GM12891 (cell line): ENCODE measurements at regions not wholly inside any gene's neighbourhood (a gene's known extent, or its start where the extent isn't known, plus 50 kb on each side); places are given as distances from the start of the nearest gene placed in this dataset.

Source experiments
- DNase-seq: peaks from one replicate; pipeline ENCODE4 v3.0.0; 2011; ENCODE audit warnings: low spot score; ENCODE audit not compliant: insufficient read length
- FAIRE-seq: peaks from 2 replicates; lab custom pipeline; 2011; peaks lifted over from hg19 to GRCh38; lab: Jason Lieb, UNC
- PAX5 ChIP-seq: IDR thresholded peaks from 2 replicates; pipeline ENCODE4 v1.6.1; 2011; ENCODE audit warnings: low read length, moderate library complexity, mild to moderate bottlenecking; ENCODE audit not compliant: insufficient read depth, severe bottlenecking
- POLR2A ChIP-seq: IDR thresholded peaks from 2 replicates; pipeline ENCODE4 v1.6.1; 2011; ENCODE audit warnings: low read depth, low read length, control low read depth
- POLR2AphosphoS5 ChIP-seq: IDR thresholded peaks from 2 replicates; pipeline ENCODE4 v1.6.1; 2011; ENCODE audit warnings: low read depth, low read length, control low read depth
- POU2F2 ChIP-seq: IDR thresholded peaks from 2 replicates; pipeline ENCODE4 v1.6.1; 2011; ENCODE audit warnings: low read depth, mild to moderate bottlenecking, control low read depth, low read length, moderate library complexity
- SPI1 ChIP-seq: IDR thresholded peaks from 2 replicates; pipeline ENCODE4 v1.6.1; 2011; ENCODE audit warnings: low read depth, low read length, control low read depth
- TAF1 ChIP-seq: IDR thresholded peaks from 2 replicates; pipeline ENCODE4 v1.6.1; 2011; ENCODE audit warnings: low read depth, low read length, control low read depth

GRCh38 chr1:83027511-83027910 lies 971.4 kb downstream of the TTLL7 start:
- no peak for FAIRE-seq
- DNase-seq = no peak
- TF ChIP-seq TAF1 (no peak), POLR2A (no peak), PAX5 (no peak), POU2F2 (no peak), SPI1 (no peak), POLR2AphosphoS5 (no peak)

GRCh38 chr1:83026745-83027144 lies 972.2 kb downstream of the TTLL7 start:
- no peak for TF ChIP-seq PAX5
- no peak for TF ChIP-seq POU2F2
- no peak for TF ChIP-seq POLR2A
- TF ChIP-seq POLR2AphosphoS5 = no peak
- DNase-seq = no peak
- FAIRE-seq = no peak

GRCh38 chr1:83024251-83024767 lies 974.6 kb downstream of the TTLL7 start:
- TF ChIP-seq TAF1 = no peak
- DNase-seq (no peak), FAIRE-seq (no peak)

DNA sequence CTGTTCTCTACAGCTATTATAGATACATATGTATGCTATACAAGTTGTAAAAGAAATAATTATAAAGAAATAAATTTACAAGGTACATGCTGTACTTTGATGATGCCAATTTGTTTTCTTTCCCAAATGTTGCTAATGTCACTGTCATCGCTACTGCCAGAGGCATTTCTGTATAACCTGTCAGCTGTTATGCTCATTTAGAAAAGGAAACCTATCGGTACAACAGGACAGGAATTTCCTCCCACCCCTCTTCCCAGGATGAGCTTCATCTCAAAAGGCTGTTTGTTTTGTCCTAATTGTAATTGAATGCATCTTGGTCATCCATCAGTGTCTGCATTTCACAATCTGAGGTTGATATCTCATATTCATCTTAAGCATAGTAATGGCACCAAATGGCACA lies 975.7 kb downstream of the TTLL7 start:
- no peak for FAIRE-seq
- no peak for DNase-seq
- no peak for TF ChIP-seq TAF1
- TF ChIP-seq POLR2A = no peak
- TF ChIP-seq POU2F2 = no peak
- TF ChIP-seq PAX5 = no peak
- no peak for TF ChIP-seq POLR2AphosphoS5
- no peak for TF ChIP-seq SPI1

DNA sequence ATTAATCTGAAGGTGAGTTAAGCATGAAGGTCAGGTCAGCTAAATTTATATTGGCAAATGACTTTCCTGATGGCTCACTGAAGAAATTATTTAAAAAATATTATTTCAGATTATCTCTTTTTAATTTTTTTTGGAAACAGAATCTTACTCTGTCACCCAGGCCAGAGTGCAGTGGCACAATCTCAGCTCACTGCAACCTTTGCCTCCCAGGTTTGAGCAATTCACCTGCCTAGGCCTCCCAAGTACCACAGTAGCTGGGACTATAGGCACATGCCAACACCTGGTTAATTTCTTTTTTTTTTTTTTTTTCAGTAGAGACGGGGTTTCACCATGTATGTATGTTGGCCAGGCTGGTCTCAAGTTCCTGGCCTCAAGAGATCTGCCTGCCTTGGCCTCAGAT lies 976.7 kb downstream of the TTLL7 start:
- FAIRE-seq = no peak
- no peak for TF ChIP-seq TAF1
- no peak for TF ChIP-seq POLR2AphosphoS5
- DNase-seq = no peak

DNA sequence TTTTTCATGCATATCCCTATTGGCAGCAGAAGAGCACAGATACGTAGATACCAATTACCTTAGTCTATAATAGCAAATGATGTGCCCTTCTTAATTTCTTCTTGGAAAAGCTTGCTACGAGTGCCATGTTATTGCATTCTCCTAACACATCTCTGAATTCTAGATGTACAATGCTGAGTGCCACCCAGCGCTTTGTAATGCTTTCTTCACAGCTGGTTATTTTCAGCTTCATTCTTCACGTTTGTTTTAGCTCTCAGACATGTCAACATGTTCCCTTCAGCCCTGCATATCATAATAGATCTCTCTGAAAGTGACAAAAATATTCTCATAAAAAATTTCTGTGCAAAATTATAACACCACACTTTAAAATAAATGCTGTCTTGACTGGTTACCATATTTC lies 981.2 kb downstream of the TTLL7 start:
- FAIRE-seq (no peak), DNase-seq (no peak)
- no peak for TF ChIP-seq POLR2AphosphoS5
- no peak for TF ChIP-seq TAF1
- no peak for TF ChIP-seq SPI1
- TF ChIP-seq POU2F2 = no peak
- TF ChIP-seq POLR2A = no peak
- TF ChIP-seq PAX5 = no peak

GRCh38 chr1:83017276-83017675 lies 981.7 kb downstream of the TTLL7 start:
- no peak for FAIRE-seq
- TF ChIP-seq POU2F2 (no peak), POLR2AphosphoS5 (no peak), TAF1 (no peak), SPI1 (no peak), PAX5 (no peak), POLR2A (no peak)
- no peak for DNase-seq

DNA sequence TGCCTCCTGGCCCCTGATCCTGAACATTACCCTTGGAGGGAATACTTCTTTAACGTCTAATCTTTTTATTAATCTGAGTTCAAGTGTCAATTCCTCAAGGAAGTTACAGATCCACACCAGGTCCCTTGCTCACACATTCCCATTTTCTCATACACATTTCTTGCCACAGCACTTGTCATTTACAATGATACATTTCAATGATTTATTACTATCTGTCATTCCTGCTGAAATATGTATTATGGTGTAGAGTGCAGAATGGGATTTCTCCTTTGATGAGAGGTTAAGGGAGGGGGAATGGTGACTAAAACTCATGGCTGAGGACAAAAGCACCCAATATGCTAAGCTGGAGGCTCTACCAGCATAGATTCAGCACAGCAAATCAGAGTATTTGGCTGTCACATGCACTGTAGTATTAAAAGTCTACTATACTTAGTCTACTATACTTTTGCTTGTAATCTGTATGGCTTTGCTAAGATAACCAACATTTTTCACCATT lies 982.5 kb downstream of the TTLL7 start:
- FAIRE-seq = no peak
- DNase-seq = no peak
- TF ChIP-seq TAF1 = no peak
- TF ChIP-seq POU2F2 = no peak
- TF ChIP-seq POLR2A = no peak
- no peak for TF ChIP-seq SPI1
- TF ChIP-seq PAX5 = no peak
- no peak for TF ChIP-seq POLR2AphosphoS5

DNA sequence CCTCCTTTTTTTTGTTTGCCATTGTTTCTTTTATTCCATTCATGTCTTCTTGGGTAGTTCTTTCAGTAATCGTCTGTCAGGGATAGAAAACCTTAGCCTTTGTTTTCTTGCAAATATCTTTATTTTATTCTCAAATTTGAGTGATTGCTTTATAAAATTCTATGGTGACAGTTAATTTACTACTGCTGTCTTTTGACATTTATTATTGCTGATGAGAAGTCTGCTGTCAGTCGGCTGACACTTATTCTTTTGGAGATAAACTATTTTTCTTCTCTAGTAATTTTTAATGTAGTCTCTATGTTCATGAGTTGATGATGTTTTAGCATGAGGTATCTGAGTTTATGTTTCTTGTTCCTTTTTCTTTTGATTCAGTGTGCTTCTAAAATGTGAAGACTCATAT lies 983.8 kb downstream of the TTLL7 start:
- no peak for FAIRE-seq
- no peak for DNase-seq
- TF ChIP-seq POLR2AphosphoS5 = no peak
- TF ChIP-seq PAX5 = no peak
- TF ChIP-seq POLR2A = no peak
- no peak for TF ChIP-seq SPI1
- no peak for TF ChIP-seq TAF1
- TF ChIP-seq POU2F2 = no peak

DNA sequence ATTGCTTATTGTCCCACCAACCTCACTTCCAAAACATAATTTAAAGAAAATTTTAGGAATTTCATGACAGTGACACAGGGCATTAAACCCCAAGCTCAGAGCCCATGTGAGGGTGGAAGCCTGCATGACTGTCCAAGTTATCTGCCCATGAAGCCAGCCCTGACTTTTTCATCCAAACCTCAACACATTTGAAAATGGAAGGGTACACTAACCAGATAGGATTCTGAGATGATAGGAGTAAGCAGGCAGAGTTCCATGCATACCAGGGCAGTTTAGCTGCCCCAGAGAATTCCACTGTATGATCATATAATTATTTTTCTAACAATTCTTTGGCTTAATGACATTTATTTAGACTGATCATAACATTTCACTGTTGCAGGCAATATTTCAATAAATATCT lies 986.0 kb downstream of the TTLL7 start:
- no peak for FAIRE-seq
- DNase-seq = no peak
- no peak for TF ChIP-seq POLR2A
- no peak for TF ChIP-seq PAX5
- no peak for TF ChIP-seq TAF1
- no peak for TF ChIP-seq SPI1
- TF ChIP-seq POU2F2 = no peak
- no peak for TF ChIP-seq POLR2AphosphoS5
